Cardiac fibroblast (primary cell): ENCODE measurements at regions not wholly inside any gene's neighbourhood (a gene's known extent, or its start where the extent isn't known, plus 50 kb on each side); places are given as distances from the start of the nearest gene placed in this dataset.

Experiments used
- DNase-seq, 2 donors: peaks; one replicate each; pipeline versions ENCODE4 v3.0.0 to v3.0.0-alpha.2; 2010; ENCODE audit warnings: low read depth in 2 of 2
- H3K4me3 ChIP-seq, 2 donors: replicated peaks in 1 of 2; 1 replicate in 1 of 2; 2 replicates in 1 of 2; pipeline ENCODE4 v1.5.1; 2011; ENCODE audit warnings: low read depth in 2 of 2, low read length in 2 of 2, mild to moderate bottlenecking in 2 of 2, moderate library complexity in 1 of 2
- TF ChIP-seq, protein P1 (sequence below): IDR thresholded peaks from one replicate; pipeline ENCODE4 v1.5.1; 2011; ENCODE audit warnings: low read depth, mild to moderate bottlenecking, low read length, inconsistent platforms

DNA sequence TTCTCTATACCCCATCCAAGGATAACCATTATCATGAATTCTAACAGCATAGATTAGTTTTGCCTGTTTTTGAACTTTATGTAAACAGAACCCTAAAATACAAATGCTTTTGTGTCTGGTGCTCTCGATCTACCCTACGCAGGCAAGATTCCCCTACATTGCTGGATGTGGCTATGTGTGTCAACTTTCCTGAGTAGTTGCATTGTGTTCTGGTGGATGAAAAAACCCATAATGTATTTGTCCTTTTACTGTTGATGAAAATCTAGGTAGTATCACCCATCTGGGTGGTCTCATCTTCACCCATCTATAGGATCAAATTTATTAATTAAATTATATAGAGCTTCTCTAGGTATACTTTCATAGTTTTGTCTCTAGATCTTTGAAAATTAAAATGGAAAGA, 211.7 kb downstream of the ANKRD60 start:
- H3K4me3 ChIP-seq: no peak overlapping the region
- DNase-seq: no peak
- TF ChIP-seq, protein P1, sequence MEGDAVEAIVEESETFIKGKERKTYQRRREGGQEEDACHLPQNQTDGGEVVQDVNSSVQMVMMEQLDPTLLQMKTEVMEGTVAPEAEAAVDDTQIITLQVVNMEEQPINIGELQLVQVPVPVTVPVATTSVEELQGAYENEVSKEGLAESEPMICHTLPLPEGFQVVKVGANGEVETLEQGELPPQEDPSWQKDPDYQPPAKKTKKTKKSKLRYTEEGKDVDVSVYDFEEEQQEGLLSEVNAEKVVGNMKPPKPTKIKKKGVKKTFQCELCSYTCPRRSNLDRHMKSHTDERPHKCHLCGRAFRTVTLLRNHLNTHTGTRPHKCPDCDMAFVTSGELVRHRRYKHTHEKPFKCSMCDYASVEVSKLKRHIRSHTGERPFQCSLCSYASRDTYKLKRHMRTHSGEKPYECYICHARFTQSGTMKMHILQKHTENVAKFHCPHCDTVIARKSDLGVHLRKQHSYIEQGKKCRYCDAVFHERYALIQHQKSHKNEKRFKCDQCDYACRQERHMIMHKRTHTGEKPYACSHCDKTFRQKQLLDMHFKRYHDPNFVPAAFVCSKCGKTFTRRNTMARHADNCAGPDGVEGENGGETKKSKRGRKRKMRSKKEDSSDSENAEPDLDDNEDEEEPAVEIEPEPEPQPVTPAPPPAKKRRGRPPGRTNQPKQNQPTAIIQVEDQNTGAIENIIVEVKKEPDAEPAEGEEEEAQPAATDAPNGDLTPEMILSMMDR: no peak

- H3K4me3 ChIP-seq: no peak overlapping the region
- no peak for DNase-seq
- TF ChIP-seq, protein P1: no peak
Measured at GRCh38 chr20:58014628-58015315, 213.7 kb downstream of the ANKRD60 start.

DNA sequence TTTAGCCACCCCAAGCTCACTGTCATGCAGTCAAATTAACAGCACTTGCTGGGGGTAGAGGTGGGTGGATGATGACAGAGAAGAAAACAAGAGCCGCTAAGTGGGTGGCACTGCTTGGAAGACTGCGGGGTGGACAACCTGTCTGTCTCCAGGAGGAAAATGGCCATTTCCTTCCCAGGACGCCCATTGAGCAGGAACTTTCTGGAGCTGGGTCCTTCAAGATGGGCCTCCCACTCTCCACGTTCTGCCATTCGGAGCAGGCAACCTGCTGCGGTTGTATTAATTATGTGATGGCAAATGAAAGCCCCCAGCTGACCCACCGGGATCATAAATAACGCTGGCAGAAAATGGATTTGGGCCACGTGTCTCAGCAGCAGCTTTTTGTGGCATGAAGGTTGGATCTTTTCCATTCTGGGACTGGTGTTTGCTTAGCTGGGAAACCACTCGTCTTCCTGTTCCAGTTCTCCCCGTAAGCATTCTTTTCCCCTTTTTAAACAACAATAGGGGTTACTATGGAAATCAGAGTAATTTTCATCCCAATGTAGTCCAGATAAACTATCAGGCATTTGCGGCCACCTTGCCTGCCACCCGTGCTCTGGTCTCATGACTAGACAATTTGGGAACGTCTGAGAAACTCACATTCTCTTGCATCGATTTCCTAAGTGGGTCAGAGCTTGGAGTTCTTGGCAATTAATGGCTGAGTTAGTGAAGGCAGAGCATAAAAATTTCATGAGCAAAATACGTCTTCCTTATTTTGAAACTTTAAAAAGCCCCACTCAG, 215.5 kb downstream of the ANKRD60 start:
- TF ChIP-seq, protein P1: no peak
- no peak for DNase-seq
- H3K4me3 ChIP-seq: no peak overlapping the region

- no peak overlapping the region for H3K4me3 ChIP-seq
- TF ChIP-seq, protein P1: no peak
- no peak for DNase-seq
Measured at GRCh38 chr20:58011947-58012610, 216.4 kb downstream of the ANKRD60 start.

DNA sequence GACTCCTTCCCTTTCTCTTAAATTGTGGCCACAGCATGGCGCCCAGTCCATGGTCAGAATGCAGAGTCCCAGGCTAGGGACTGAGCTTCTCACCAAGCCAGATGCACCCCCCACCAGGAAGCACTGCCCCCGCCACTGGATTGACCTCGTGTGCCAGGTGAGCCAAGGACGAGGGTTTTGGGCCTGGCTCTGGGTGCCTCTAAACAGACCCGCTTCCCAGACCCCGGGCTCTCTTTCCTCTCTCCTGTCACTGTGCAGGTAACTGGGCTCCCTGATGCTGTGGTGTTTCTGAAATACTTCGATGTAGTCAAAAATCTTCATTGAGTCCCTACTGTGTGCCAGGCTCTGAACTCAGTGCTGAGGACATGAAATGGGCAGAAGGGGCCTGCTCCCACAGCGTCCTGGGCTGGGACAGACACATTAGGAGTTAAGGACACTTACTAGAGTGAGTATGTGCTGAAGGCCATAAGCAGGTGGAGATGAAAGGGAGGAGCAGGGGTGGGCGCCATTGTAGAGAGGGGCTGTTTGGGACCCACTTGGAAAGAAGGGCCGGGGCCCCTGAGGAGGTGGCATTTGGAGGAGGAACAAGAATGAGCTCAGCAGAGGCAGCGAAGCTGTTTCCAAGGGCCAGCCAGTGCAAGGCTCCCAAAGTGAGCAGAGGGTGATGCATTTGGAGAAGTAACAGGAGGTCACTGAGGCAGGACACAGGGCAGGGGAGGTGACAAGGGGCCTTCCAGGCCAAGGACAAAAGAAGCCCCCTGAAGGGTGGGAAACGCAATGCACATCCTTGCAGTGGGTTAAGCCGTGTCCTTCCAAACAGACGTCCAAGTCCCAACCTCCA, 217.1 kb downstream of the ANKRD60 start:
- no peak overlapping the region for H3K4me3 ChIP-seq
- DNase-seq: no peak
- TF ChIP-seq, protein P1: no peak

GRCh38 chr20:58010666-58011065, 217.8 kb downstream of the ANKRD60 start:
- DNase-seq: no peak
- TF ChIP-seq, protein P1: no peak
- no peak overlapping the region for H3K4me3 ChIP-seq
